Neural cell (in vitro differentiated cells): ENCODE measurements at regions not wholly inside any gene's neighbourhood (a gene's known extent, or its start where the extent isn't known, plus 50 kb on each side); places are given as distances from the start of the nearest gene placed in this dataset.

ENCODE experiments used
- H2AFZ ChIP-seq: fragments of 200-600, 300-800 bp; sonication (generic), shearing (Covaris generic); 2 replicates; pipeline ENCODE4 v1.6.0; 2014; ENCODE audit warnings: low read depth, mild to moderate bottlenecking, antibody characterized with exemption, low read length, moderate library complexity
- H3F3A ChIP-seq: fragments of 200-600 bp; shearing (Covaris generic); 2 replicates; pipeline ENCODE4 v1.6.1; 2016; ENCODE audit warnings: mild to moderate bottlenecking, moderate library complexity, mixed read lengths, antibody characterized with exemption, low read length; ENCODE audit not compliant: insufficient read depth, poor library complexity, severe bottlenecking
- H3K27ac ChIP-seq: fragments of 200-600, 300-800 bp; sonication (generic), shearing (Covaris generic); 2 replicates; pipeline ENCODE4 v1.5.1; 2014; ENCODE audit warnings: mild to moderate bottlenecking, low read length, moderate library complexity
- H3K27me3 ChIP-seq: fragments of 300-800, 200-600 bp; sonication (generic), shearing (Covaris generic); 2 replicates; pipeline ENCODE4 v1.6.0; 2014; ENCODE audit warnings: mild to moderate bottlenecking, low read depth, low read length, moderate library complexity; ENCODE audit not compliant: insufficient read depth
- H3K36me3 ChIP-seq: fragments of 300-800, 200-600 bp; sonication (generic), shearing (Covaris generic); 2 replicates; pipeline ENCODE4 v1.5.1; 2014; ENCODE audit warnings: mild to moderate bottlenecking, antibody characterized with exemption, low read length, moderate library complexity; ENCODE audit not compliant: insufficient read depth
- H3K4me2 ChIP-seq: fragments of 300-800, 200-600 bp; sonication (generic), shearing (Covaris generic); 2 replicates; pipeline ENCODE4 v1.6.0; 2014; ENCODE audit warnings: mild to moderate bottlenecking, low read length
- H3K4me3 ChIP-seq: fragments of 300-800, 200-600 bp; sonication (generic), shearing (Covaris generic); 2 replicates; pipeline ENCODE4 v1.5.1; 2014; ENCODE audit warnings: mild to moderate bottlenecking, low read length, moderate library complexity
- H3K79me2 ChIP-seq: fragments of 200-600 bp; shearing (Covaris generic); replicated peaks from 2 replicates; pipeline ENCODE4 v1.6.0; 2014; ENCODE audit warnings: mild to moderate bottlenecking, low read length, moderate library complexity; ENCODE audit not compliant: insufficient read depth
- H3K9ac ChIP-seq: fragments of 300-800, 200-600 bp; sonication (generic), shearing (Covaris generic); 2 replicates; pipeline ENCODE4 v1.6.1; 2016; ENCODE audit warnings: mild to moderate bottlenecking, low read length, mixed read lengths
- H3K9me2 ChIP-seq: fragments of 200-600 bp; shearing (Covaris generic); 2 replicates; pipeline ENCODE4 v1.6.1; 2016; ENCODE audit warnings: mild to moderate bottlenecking, low read length, mixed read lengths; ENCODE audit not compliant: insufficient read depth
- H3K9me3 ChIP-seq: fragments of 200-600, 300-800 bp; sonication (generic), shearing (Covaris generic); 2 replicates; pipeline ENCODE4 v1.6.1; 2016; ENCODE audit warnings: mild to moderate bottlenecking, mixed run types, low read length, moderate library complexity, mixed read lengths
- H4K20me1 ChIP-seq: fragments of 200-600 bp; shearing (Covaris generic); 2 replicates; pipeline ENCODE4 v1.6.1; 2016; ENCODE audit warnings: mild to moderate bottlenecking, mixed run types; ENCODE audit not compliant: insufficient read depth
- CTCF ChIP-seq: fragments of 450-650 bp; IDR thresholded peaks from 2 replicates; pipeline ENCODE4 v1.5.1; 2014; ENCODE audit warnings: antibody characterized with exemption, mild to moderate bottlenecking, moderate library complexity; ENCODE audit not compliant: poor library complexity, severe bottlenecking
- EP300 ChIP-seq: fragments of 450-650 bp; conservative IDR thresholded peaks from 2 replicates; pipeline ENCODE4 v1.6.1; 2014; ENCODE audit warnings: antibody characterized with exemption, mild to moderate bottlenecking, moderate library complexity; ENCODE audit not compliant: poor library complexity, severe bottlenecking
- EZH2 ChIP-seq: fragments of 200-600, 300-800 bp; shearing (Covaris generic), sonication (generic); IDR thresholded peaks from 2 replicates; pipeline ENCODE4 v1.6.1; 2014; ENCODE audit warnings: antibody characterized with exemption, low read length, borderline replicate concordance, mild to moderate bottlenecking; ENCODE audit not compliant: insufficient read depth, poor library complexity, severe bottlenecking
- MXI1 ChIP-seq: fragments of 450-650 bp; conservative IDR thresholded peaks from 2 replicates; pipeline ENCODE4 v1.6.1; 2014; ENCODE audit warnings: antibody characterized with exemption, mild to moderate bottlenecking; ENCODE audit not compliant: poor library complexity, severe bottlenecking
- POLR2AphosphoS5 ChIP-seq: IDR thresholded peaks from 2 replicates; pipeline ENCODE4 v1.6.1; 2012
- RAD21 ChIP-seq: fragments of 450-650 bp; conservative IDR thresholded peaks from 2 replicates; pipeline ENCODE4 v1.6.1; 2014; ENCODE audit warnings: antibody characterized with exemption, mild to moderate bottlenecking, moderate library complexity
- REST ChIP-seq: IDR thresholded peaks from 2 replicates; pipeline ENCODE4 v1.6.1; 2012; ENCODE audit warnings: borderline replicate concordance
- SMC3 ChIP-seq: fragments of 450-650 bp; conservative IDR thresholded peaks from 2 replicates; pipeline ENCODE4 v1.6.1; 2014; ENCODE audit warnings: antibody characterized with exemption, mild to moderate bottlenecking, moderate library complexity; ENCODE audit not compliant: poor library complexity
- TAF1 ChIP-seq: IDR thresholded peaks from 2 replicates; pipeline ENCODE4 v1.6.1; 2012; ENCODE audit warnings: low read depth

- TF ChIP-seq SMC3 (no peak), REST (no peak), EZH2 (no peak), TAF1 (no peak), RAD21 (no peak), MXI1 (no peak), EP300 (no peak), POLR2AphosphoS5 (no peak), CTCF (no peak)
- no peaks in the 10 kb centered on the region for H3K36me3 ChIP-seq
- no peak overlapping the region for H3K4me2 ChIP-seq
- H3K9me2 ChIP-seq: no peaks in the 10 kb centered on the region
- H2AFZ ChIP-seq: no peak overlapping the region
- no peak overlapping the region for H3K9ac ChIP-seq
- H3K79me2 ChIP-seq: no peaks in the 10 kb centered on the region
- H3K27me3 ChIP-seq: no peaks in the 10 kb centered on the region
- H3K27ac ChIP-seq: no peak overlapping the region
- no peaks in the 10 kb centered on the region for H3F3A ChIP-seq
- peaks cover 8% of the 10 kb centered on the region for H3K9me3 ChIP-seq
- no peak overlapping the region for H3K4me3 ChIP-seq
- no peaks in the 10 kb centered on the region for H4K20me1 ChIP-seq
These were observed 632.3 kb upstream of the NR2F2 start for GRCh38 chr15:95698230-95698629.

- H2AFZ ChIP-seq: no peak overlapping the region
- no peaks in the 10 kb centered on the region for H3F3A ChIP-seq
- no peaks in the 10 kb centered on the region for H3K36me3 ChIP-seq
- H4K20me1 ChIP-seq: no peaks in the 10 kb centered on the region
- no peak overlapping the region for H3K4me2 ChIP-seq
- no peak overlapping the region for H3K4me3 ChIP-seq
- TF ChIP-seq REST: no peak
- TF ChIP-seq POLR2AphosphoS5: no peak
- no peak for TF ChIP-seq RAD21
- no peak for TF ChIP-seq CTCF
- no peak for TF ChIP-seq SMC3
- TF ChIP-seq EZH2: no peak
- no peak for TF ChIP-seq TAF1
- no peak for TF ChIP-seq EP300
- TF ChIP-seq MXI1: no peak
- H3K27ac ChIP-seq: no peak overlapping the region
- H3K9me2 ChIP-seq: no peaks in the 10 kb centered on the region
- H3K9me3 ChIP-seq: peaks cover 8% of the 10 kb centered on the region
- no peaks in the 10 kb centered on the region for H3K27me3 ChIP-seq
- no peak overlapping the region for H3K9ac ChIP-seq
- H3K79me2 ChIP-seq: no peaks in the 10 kb centered on the region
These were observed 631.5 kb upstream of the NR2F2 start for GRCh38 chr15:95698951-95699350.
